ENCODE measurements at regions not wholly inside any gene's neighbourhood (a gene's known extent, or its start where the extent isn't known, plus 50 kb on each side); places are given as distances from the start of the nearest gene placed in this dataset.

DNA sequence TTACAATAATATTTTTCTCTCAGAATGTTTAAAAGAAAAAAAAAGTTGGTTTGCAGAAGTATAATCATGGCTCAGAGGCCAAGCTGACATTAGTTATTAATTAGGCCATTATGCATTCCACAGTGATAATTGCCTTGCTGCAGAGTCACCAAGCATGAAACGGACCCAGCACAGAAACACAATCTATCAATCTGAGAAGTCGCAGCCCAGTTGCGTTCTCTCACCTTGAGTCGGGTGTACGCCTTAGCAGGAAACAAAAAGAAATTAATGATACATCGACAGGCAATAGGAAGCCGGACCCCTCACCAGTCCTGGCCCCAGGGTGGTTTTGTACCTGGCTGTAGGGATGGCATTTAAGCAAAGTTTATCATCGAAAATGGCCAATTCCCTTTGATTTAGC is 129.7 kb downstream of the PHETA1 start (continued):
- TF ChIP-seq, protein P1, sequence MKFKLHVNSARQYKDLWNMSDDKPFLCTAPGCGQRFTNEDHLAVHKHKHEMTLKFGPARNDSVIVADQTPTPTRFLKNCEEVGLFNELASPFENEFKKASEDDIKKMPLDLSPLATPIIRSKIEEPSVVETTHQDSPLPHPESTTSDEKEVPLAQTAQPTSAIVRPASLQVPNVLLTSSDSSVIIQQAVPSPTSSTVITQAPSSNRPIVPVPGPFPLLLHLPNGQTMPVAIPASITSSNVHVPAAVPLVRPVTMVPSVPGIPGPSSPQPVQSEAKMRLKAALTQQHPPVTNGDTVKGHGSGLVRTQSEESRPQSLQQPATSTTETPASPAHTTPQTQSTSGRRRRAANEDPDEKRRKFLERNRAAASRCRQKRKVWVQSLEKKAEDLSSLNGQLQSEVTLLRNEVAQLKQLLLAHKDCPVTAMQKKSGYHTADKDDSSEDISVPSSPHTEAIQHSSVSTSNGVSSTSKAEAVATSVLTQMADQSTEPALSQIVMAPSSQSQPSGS (IDR thresholded peaks at IDR 0.05; ENCODE audit: low read length) = no peak
